Non-pigmented ciliary epithelial cell (primary cell): ENCODE measurements at regions not wholly inside any gene's neighbourhood (a gene's known extent, or its start where the extent isn't known, plus 50 kb on each side); places are given as distances from the start of the nearest gene placed in this dataset.
A peak's percentile ranks its signal among the peaks of the same experiment; 100 is the strongest.
"Not testable (repeated sequence)": the region's sequence is repeated elsewhere in the genome, so short reads cannot be mapped to it uniquely, and the experiment has no call there.

Source experiments
- DNase-seq: peaks from one replicate; pipeline ENCODE4 v3.0.0-alpha.2; 2010; ENCODE audit warnings: low read depth

DNA sequence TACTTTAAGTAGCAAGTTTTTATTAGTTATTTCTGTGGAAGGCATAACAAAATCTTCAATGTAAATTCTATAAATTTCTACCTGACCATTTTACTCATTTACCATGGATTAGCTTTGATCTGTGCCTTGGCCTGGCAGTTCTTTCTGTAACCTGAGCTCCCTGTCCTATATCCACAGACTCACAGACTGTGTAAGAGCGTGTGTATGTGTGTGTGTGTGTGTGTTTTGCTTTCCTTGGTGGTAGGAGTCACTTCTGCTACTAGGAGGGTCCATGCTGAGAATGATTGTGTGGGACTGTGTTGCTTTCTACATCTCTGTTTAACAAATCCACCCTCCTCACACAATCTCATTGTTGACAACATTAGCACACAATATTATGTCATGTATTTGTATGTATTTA is 221.2 kb upstream of the PELI2 start:
- DNase-seq, result no peak

DNA sequence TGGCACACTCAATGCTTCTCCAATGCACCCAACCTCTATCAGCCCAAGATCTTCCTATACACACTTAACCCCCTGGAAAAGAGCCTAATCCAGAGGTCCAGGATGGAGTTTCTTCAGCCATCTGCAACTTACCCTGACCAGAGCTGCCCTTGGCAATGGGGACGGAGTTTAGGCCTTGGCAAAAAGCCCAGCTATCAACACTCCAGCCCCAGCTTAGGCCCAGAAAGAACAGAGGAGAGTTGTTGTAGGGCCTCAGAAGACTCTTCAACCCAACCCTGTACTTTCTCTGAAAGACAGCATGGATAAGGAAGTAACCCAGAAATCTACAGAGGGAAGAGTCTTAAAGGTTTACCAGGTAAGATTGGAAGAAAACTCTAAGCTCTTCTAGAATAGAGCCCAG is 219.3 kb upstream of the PELI2 start:
- DNase-seq, result no peak

DNA sequence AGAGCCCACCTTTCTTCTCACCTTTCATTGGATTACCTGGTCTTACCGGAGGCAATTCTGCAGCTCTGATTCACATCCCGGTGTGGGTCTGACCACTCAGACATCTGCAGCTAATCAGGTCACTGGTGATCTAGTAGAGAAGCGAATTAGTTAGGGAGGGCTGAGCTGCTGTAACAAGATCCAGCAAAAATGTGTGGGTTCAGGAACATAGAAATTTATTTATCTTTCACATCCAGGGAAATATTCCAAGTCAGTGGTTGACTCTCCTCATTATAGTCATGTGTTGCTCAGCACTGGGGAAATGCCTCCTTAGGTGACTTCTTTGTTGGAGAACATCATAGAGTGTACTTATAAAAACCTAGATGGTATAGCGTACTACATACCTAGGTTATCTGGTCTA is 218.7 kb upstream of the PELI2 start:
- DNase-seq, result no peak

- DNase-seq, result no peak
These were observed 217.5 kb upstream of the PELI2 start for GRCh38 chr14:55900749-55901148.

GRCh38 chr14:55901291-55901690 is 216.9 kb upstream of the PELI2 start:
- no peak for DNase-seq

- no peak for DNase-seq
These were observed 216.0 kb upstream of the PELI2 start for GRCh38 chr14:55902241-55902640.

GRCh38 chr14:55904086-55904485 is 214.1 kb upstream of the PELI2 start:
- no peak for DNase-seq

GRCh38 chr14:55908106-55908505 is 210.1 kb upstream of the PELI2 start:
- no peak for DNase-seq

DNA sequence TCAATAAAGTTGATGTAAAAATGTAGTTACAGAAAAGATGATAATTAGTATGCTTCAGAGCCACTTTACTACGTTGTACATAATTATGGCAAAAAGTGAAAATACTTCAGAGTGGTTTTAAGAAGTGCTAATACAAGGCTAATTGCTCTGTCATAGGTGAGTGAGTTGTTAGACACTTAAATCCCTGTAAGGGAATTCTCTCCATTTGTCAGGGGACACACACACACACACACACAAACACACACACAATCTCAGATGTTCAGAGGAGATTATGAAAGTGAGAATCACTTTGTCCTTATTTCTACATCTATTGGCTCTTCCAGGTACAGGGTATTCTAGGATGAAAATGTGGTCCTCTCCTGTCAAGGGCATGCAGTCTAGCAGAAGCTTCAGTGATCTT is 208.3 kb upstream of the PELI2 start:
- no peak for DNase-seq

DNA sequence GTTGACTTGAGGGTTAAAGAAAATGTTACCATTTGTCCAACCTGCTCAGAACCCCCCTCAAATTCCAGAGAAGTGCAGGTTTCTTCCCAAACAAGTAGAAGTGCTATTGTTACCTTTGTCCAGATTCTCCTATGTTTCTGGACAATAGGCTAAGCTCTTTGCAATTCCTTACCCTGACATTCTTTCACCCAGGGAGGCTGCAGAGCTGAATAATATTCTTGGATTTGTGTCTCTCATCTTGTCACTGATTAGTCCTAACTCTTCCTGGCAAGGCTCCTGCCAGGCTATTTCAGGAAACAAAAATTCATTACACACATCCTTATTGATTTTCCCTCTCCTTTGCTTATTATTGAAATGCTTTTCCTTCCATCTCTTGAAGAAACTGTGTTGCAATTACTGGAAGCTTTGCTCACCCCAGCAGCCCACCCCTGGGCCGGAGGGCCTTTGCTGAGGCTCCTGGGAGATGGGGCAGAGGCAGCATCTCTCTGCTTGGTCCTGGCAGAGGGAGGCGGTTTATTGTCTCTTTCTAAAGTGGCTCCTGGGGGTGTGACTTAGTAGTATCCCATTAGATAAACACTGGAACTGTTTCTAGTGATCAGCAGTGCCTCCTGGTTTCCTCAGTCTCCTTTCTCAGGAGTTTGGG is 207.5 kb upstream of the PELI2 start:
- no peak for DNase-seq

- no peak for DNase-seq
These were observed 206.4 kb upstream of the PELI2 start for GRCh38 chr14:55911776-55912175.

- DNase-seq, result no peak
These were observed 205.9 kb upstream of the PELI2 start for GRCh38 chr14:55912344-55912743.

- peak; percentile 53 for DNase-seq
These were observed 204.7 kb upstream of the PELI2 start for GRCh38 chr14:55913324-55914025.

DNA sequence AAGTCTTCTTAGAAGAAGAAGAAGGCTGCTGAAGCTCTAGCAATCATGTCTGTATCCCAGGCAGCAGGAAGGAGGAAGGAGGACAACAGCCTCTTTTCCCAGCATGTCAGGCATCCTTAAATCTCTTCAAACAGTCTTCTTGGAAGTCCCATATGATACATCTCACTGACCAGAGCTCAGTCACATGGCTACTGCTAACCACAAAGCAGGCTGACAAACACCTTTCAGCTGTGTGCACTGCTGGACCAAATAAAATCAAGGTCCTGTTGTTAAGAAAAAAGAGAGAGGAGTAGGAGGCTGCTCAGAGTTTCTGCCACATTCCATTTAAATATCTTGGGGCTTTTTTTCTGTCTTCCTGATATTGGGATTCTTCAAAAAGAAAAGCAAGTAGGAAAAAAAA is 203.4 kb upstream of the PELI2 start:
- no peak for DNase-seq

GRCh38 chr14:55915456-55915855 is 202.8 kb upstream of the PELI2 start:
- no peak for DNase-seq

- not testable (repeated sequence) for DNase-seq
These were observed 198.4 kb upstream of the PELI2 start for GRCh38 chr14:55919800-55920199.

DNA sequence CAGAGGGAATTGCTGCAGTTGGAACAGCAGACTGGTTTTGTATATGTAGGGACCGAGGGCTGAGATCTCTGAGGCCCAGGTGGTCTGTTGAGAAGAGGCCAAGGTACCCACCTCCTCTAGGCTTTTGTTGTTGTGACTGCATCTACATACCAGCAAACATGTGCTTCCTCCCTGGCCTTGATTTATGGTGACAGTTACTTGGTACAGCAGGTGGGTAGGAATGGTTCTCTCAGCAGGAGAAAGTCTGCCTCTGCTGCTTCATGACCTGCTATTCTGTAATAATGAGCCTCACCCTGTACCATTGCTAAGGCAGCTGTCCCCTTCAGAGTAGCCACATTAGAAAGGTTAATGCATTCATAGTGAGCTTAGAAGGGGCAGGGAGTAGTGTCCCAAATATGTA is 196.7 kb upstream of the PELI2 start:
- DNase-seq, result no peak

DNA sequence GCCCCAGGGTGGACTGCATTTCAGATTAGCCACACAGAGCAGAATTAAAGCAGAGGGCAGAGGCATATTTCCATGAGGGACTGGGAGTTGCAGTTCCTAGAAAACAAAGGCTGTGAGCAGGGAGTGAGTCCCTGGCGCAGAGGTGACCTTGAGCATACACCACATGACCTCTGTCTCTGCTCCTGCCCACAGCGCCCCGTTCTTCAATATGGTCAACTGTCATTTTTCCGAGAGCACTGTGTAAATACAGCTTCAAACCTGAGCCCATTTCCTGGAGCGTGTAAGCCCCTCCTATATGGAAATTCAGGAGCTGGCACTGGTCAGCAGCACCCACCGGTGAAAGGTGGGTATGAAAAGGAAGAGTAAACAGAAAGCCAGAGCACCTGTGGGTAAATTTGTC is 192.2 kb upstream of the PELI2 start:
- DNase-seq, result no peak

DNA sequence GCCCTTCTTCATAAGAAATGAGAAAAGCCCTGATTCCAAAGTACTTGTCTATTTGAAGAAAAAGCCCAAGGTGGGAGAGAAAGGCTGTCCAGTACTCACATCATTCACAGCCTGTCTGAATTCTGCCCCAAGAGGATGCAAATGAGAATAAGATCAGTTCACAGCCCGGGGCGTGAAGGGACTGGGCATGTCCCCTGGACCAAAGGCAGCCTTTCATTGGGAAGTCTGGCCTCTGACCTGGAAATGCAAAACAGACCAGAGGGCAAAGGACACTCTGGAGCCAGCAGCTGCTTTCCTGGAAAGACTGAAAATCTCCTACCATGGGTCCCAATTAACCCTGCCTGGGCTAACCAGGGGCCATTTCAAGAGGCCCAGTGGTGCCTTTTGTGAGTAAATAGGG is 191.2 kb upstream of the PELI2 start:
- no peak for DNase-seq

- no peak for DNase-seq
These were observed 189.9 kb upstream of the PELI2 start for GRCh38 chr14:55928276-55928675.

- no peak for DNase-seq
These were observed 189.1 kb upstream of the PELI2 start for GRCh38 chr14:55929136-55929535.

DNA sequence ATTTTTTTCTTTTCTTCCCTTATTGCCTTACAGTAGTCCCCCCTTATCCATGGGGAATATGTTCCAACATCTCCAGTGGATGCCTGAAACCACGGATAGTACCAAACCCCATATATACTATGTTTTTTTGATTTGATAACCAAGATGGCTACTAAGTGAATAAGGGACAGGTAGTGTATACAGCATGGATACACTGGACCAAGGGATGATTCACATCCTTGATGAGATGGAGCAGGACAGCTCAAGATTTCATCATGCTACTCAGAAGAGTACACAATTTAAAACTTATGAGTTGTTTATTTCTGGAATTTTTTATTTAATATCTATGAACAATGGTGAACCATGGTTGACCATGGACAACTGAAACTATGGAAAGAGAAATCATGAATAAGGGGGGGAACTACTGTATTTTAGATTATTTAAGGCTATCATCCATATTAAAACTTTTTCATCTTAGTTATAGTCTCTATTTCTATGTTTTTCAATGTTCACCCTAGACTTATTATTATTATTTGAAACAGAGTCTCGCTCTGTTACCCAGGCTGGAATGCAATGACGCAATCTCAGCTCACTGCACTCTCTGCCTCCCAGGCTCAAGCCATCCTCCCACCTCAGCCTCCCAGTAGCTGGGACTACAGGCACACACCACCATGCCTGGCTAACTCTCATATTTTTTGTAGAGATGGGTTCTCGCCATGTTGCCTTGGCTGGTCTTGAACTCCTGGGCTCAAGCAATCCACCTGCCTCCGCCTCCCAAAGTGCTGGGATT is 188.0 kb upstream of the PELI2 start:
- no peak for DNase-seq

- no peak for DNase-seq
These were observed 181.5 kb upstream of the PELI2 start for GRCh38 chr14:55936691-55937090.
